IMR-90 (cell line): ENCODE measurements at regions not wholly inside any gene's neighbourhood (a gene's known extent, or its start where the extent isn't known, plus 50 kb on each side); places are given as distances from the start of the nearest gene placed in this dataset.

ENCODE experiments used
- ATAC-seq: fragments of 200-7000 bp; cut with Tn5 transposase; 2 replicates; pipeline ENCODE4 v1.9.1; 2020; ENCODE audit warnings: low read depth, mild to moderate bottlenecking, moderate library complexity
- BruUV-seq: library from RNA; stranded (reverse); fragments of 400-500 nt; replicated peaks from 2 replicates; lab custom pipeline; 2021; lab: Mats Ljungman, UMichigan
- CTCF ChIA-PET: fragments of 300-600 bp; formaldehyde crosslinking; extraction: SDS; loops from one replicate; lab custom pipeline; 2021; ENCODE audit warnings: antibody characterized with exemption; lab: Yijun Ruan, JAX
- POLR2A ChIA-PET: fragments of 300-600 bp; sonication (Branson Sonifier 250); formaldehyde crosslinking; loops from one replicate; lab custom pipeline; 2022; ENCODE audit warnings: antibody characterized with exemption; ENCODE audit not compliant: unreplicated experiment; lab: Charles Lee
- DNase-seq: peaks from one replicate; pipeline ENCODE4 v3.0.0; 2013
- H2AFZ ChIP-seq: replicated peaks from 2 replicates; pipeline ENCODE3; 2013; ENCODE audit warnings: low read length, mild to moderate bottlenecking; ENCODE audit not compliant: poor library complexity
- H2AK5ac ChIP-seq: 2 replicates; pipeline ENCODE4 v1.6.1; 2013; ENCODE audit warnings: low read depth, low read length, inconsistent platforms
- H2AK9ac ChIP-seq: replicated peaks from 2 replicates; pipeline ENCODE3; 2013; ENCODE audit warnings: mild to moderate bottlenecking, low read depth, low read length, moderate library complexity; ENCODE audit not compliant: poor library complexity
- H2BK120ac ChIP-seq: 2 replicates; pipeline ENCODE4 v1.6.1; 2013; ENCODE audit warnings: low read depth, low read length, inconsistent platforms
- H2BK15ac ChIP-seq: 3 replicates; pipeline ENCODE4 v1.6.1; 2013; ENCODE audit warnings: low read depth, low read length, inconsistent platforms
- H2BK20ac ChIP-seq: 2 replicates; pipeline ENCODE4 v1.6.1; 2013; ENCODE audit warnings: low read depth, mild to moderate bottlenecking, inconsistent platforms, low read length, moderate library complexity
- H2BK5ac ChIP-seq: 2 replicates; pipeline ENCODE4 v1.6.1; 2013; ENCODE audit warnings: mild to moderate bottlenecking, low read depth, low read length, inconsistent platforms; ENCODE audit not compliant: poor library complexity, severe bottlenecking
- H3K14ac ChIP-seq: replicated peaks from 2 replicates; pipeline ENCODE4 v1.6.1; 2013; ENCODE audit warnings: low read depth, low read length, inconsistent platforms
- H3K18ac ChIP-seq: 2 replicates; pipeline ENCODE4 v1.6.1; 2013; ENCODE audit warnings: low read depth, low read length, control low read depth
- H3K23ac ChIP-seq: 2 replicates; pipeline ENCODE4 v1.6.1; 2013; ENCODE audit warnings: low read depth, low read length, inconsistent platforms
- H3K27ac ChIP-seq: 2 replicates; pipeline ENCODE4 v1.5.1; 2013; ENCODE audit warnings: mild to moderate bottlenecking, control low read depth, low read length; ENCODE audit not compliant: insufficient read depth
- H3K27me3 ChIP-seq: 2 replicates; pipeline ENCODE4 v1.6.1; 2013; ENCODE audit warnings: low read length; ENCODE audit not compliant: control insufficient read depth, insufficient read depth
- H3K36me3 ChIP-seq: 2 replicates; pipeline ENCODE4 v1.6.1; 2013; ENCODE audit warnings: low read length, mixed read lengths; ENCODE audit not compliant: control insufficient read depth, insufficient read depth
- H3K4ac ChIP-seq: 2 replicates; pipeline ENCODE4 v1.6.1; 2013; ENCODE audit warnings: low read depth, low read length, inconsistent platforms
- H3K4me1 ChIP-seq: 2 replicates; pipeline ENCODE4 v1.6.1; 2013; ENCODE audit warnings: low read length, mixed read lengths; ENCODE audit not compliant: control insufficient read depth, insufficient read depth
- H3K4me2 ChIP-seq: 2 replicates; pipeline ENCODE4 v1.6.1; 2013; ENCODE audit warnings: low read depth, mild to moderate bottlenecking, control low read depth, low read length, moderate library complexity
- H3K4me3 ChIP-seq: 2 replicates; pipeline ENCODE4 v1.5.1; 2013; ENCODE audit warnings: low read depth, mild to moderate bottlenecking, control low read depth, low read length, moderate library complexity; ENCODE audit not compliant: insufficient read depth
- H3K56ac ChIP-seq: 2 replicates; pipeline ENCODE4 v1.6.1; 2013; ENCODE audit warnings: low read length, inconsistent platforms; ENCODE audit not compliant: insufficient read depth; ENCODE audit errors: extremely low read depth
- H3K79me1 ChIP-seq, 2 experiments: 2 replicates each; pipeline ENCODE4 v1.6.1; 2013; ENCODE audit warnings: low read length in 2 of 2, inconsistent platforms in 1 of 2, low read depth in 1 of 2
- H3K9ac ChIP-seq: 2 replicates; pipeline ENCODE4 v1.6.1; 2013; ENCODE audit warnings: low read depth, low read length, control low read depth
- H3K9me1 ChIP-seq: 2 replicates; pipeline ENCODE4 v1.6.1; 2013; ENCODE audit warnings: low read length, inconsistent platforms; ENCODE audit not compliant: insufficient read depth
- H3K9me3 ChIP-seq: 2 replicates; pipeline ENCODE4 v1.6.1; 2013; ENCODE audit warnings: low read length; ENCODE audit not compliant: control insufficient read depth, insufficient read depth
- H4K20me1 ChIP-seq: 2 replicates; pipeline ENCODE4 v1.6.1; 2013; ENCODE audit warnings: low read length, inconsistent platforms; ENCODE audit not compliant: insufficient read depth
- H4K5ac ChIP-seq: 2 replicates; pipeline ENCODE4 v1.6.1; 2013; ENCODE audit warnings: mild to moderate bottlenecking, low read depth, low read length, control low read depth
- H4K8ac ChIP-seq, 2 experiments: 2 replicates each; pipeline ENCODE4 v1.6.1; 2013; ENCODE audit warnings: low read depth in 2 of 2, low read length in 2 of 2, control low read depth in 1 of 2, inconsistent platforms in 1 of 2
- H4K91ac ChIP-seq: 2 replicates; pipeline ENCODE4 v1.6.1; 2013; ENCODE audit warnings: low read depth, low read length, inconsistent platforms; ENCODE audit not compliant: insufficient read depth
- CTCF ChIP-seq: conservative IDR thresholded peaks from 2 replicates; pipeline ENCODE4 v1.5.1; 2012; ENCODE audit warnings: mild to moderate bottlenecking, low read depth, low read length, improper control_type of control experiment
- MAZ ChIP-seq: IDR thresholded peaks from 2 replicates; pipeline ENCODE4 v1.6.1; 2012; ENCODE audit warnings: low read depth, mild to moderate bottlenecking, low read length, improper control_type of control experiment, moderate library complexity, borderline replicate concordance
- RAD21 ChIP-seq: IDR thresholded peaks from 2 replicates; pipeline ENCODE4 v1.6.1; 2012; ENCODE audit warnings: low read length, improper control_type of control experiment
- USF2 ChIP-seq: fragments of 150-350 bp; IDR thresholded peaks from 2 replicates; pipeline ENCODE4 v1.6.1; 2017; ENCODE audit warnings: mild to moderate bottlenecking, antibody characterized with exemption, low read length, low read depth
- WGBS, 2 experiments: methylation state at CpG; one replicate each; pipeline versions ENCODE4 v1.1.5 to v1.1.7; 2013; ENCODE audit warnings: missing lambda C conversion rate in 2 of 2; ENCODE audit not compliant: insufficient read length in 1 of 2; ENCODE audit errors: extremely low coverage in 2 of 2; 5-methylcytosine and 5-hydroxymethylcytosine counted together
- dilution Hi-C: fragments of 300-500 bp; cut with HindIII; formaldehyde crosslinking; loops from one replicate; pipeline ENCODE4 v1.14.3; 2018; ENCODE audit warnings: low sequenced_read_pairs; ENCODE audit not compliant: unreplicated experiment
- in situ Hi-C: fragments of 300-500 bp; cut with MboI; formaldehyde crosslinking; loops from 3 replicates; pipeline ENCODE4 v1.14.3; 2019; ENCODE audit warnings: low sequenced_read_pairs, inconsistent platforms, mixed read lengths
- intact Hi-C: fragments of 100-400 bp; cut with micrococcal nuclease; formaldehyde crosslinking; loops from 2 replicates; pipeline ENCODE4 v1.10.0; 2022

- Histone ChIP-seq H2AFZ (no peak overlapping the region), H3K27ac (no peak overlapping the region), H2AK9ac (no peak overlapping the region), H3K36me3 (no peaks in the 10 kb centered on the region), H3K79me1 (no peaks in the 10 kb centered on the region), H3K18ac (no peak overlapping the region), H2BK5ac (no peak overlapping the region), H3K56ac (no peak overlapping the region), H3K9ac (no peak overlapping the region), H3K4ac (no peak overlapping the region), H3K23ac (no peak overlapping the region), H3K14ac (no peak overlapping the region), H4K8ac (no peak overlapping the region), H3K9me1 (no peaks in the 10 kb centered on the region), H3K4me2 (no peak overlapping the region), H3K4me3 (no peak overlapping the region), H2BK20ac (no peak overlapping the region), H4K20me1 (no peaks in the 10 kb centered on the region), H4K5ac (no peak overlapping the region), H3K27me3 (no peaks in the 10 kb centered on the region), H4K91ac (no peak overlapping the region), H2BK120ac (no peak overlapping the region), H2BK15ac (no peak overlapping the region), H2AK5ac (no peak overlapping the region), H3K9me3 (peaks cover 23% of the 10 kb centered on the region), H3K4me1 (no peaks in the 10 kb centered on the region)
- ChIA-PET CTCF (no interaction called here), POLR2A (no interaction called here)
- TF ChIP-seq MAZ = no peak
- TF ChIP-seq RAD21 = no peak
- TF ChIP-seq CTCF = no peak
- no peak for TF ChIP-seq USF2
- intact Hi-C loops (no loop called here), in situ Hi-C loops (no loop called here), dilution Hi-C loops (no loop called here)
- DNase-seq = no peak
- ATAC-seq = no peak
- BruUV-seq = no TSS peak
- no CpG with 5 or more reads among the region's 3 CpGs for WGBS, 2 experiments
Measured at GRCh38 chr2:15871239-15871783, 69.0 kb upstream of the MYCN start.
